Muscle layer of duodenum (tissue), 2 donors: ENCODE measurements at regions not wholly inside any gene's neighbourhood (a gene's known extent, or its start where the extent isn't known, plus 50 kb on each side); places are given as distances from the start of the nearest gene placed in this dataset.

Source experiments
- H3K27ac ChIP-seq: one replicate; pipeline ENCODE4 v1.7.0; 2013; ENCODE audit warnings: mild to moderate bottlenecking, low read length
- H3K27me3 ChIP-seq: one replicate; pipeline ENCODE4 v1.7.0; 2013; ENCODE audit warnings: low read depth, mild to moderate bottlenecking, control low read depth, low read length
- H3K36me3 ChIP-seq, 2 donors: one replicate each; pipeline ENCODE4 v1.7.0; 2013; ENCODE audit warnings: low read length in 2 of 2, control low read depth in 1 of 2, mild to moderate bottlenecking in 1 of 2; ENCODE audit not compliant: insufficient read depth in 2 of 2, control insufficient read depth in 1 of 2
- H3K4me1 ChIP-seq, 2 donors: one replicate each; pipeline ENCODE4 v1.7.0; 2013; ENCODE audit warnings: low read length in 2 of 2, mild to moderate bottlenecking in 2 of 2, control low read depth in 1 of 2, moderate library complexity in 1 of 2; ENCODE audit not compliant: insufficient read depth in 2 of 2, control insufficient read depth in 1 of 2
- H3K4me3 ChIP-seq, 2 donors: one replicate each; pipeline ENCODE4 v1.7.0; 2013; ENCODE audit warnings: low read length in 2 of 2, low read depth in 1 of 2, mild to moderate bottlenecking in 1 of 2
- H3K9me3 ChIP-seq, 2 donors: one replicate each; pipeline ENCODE4 v1.7.0; 2013; ENCODE audit warnings: low read length in 2 of 2, control low read depth in 1 of 2, mild to moderate bottlenecking in 1 of 2; ENCODE audit not compliant: control insufficient read depth in 1 of 2
- donor health status: healthy.

GRCh38 chr16:35686595-35686994 is 2227.2 kb downstream of the TP53TG3F start:
- Histone ChIP-seq H3K4me1 (no peaks in the 10 kb centered on the region), H3K4me3 (no peak overlapping the region), H3K27ac (no peak overlapping the region), H3K36me3 (no peaks in the 10 kb centered on the region), H3K27me3 (no peaks in the 10 kb centered on the region), H3K9me3 (peaks cover 0 to 29% of the 10 kb centered on the region in 2 donors)

GRCh38 chr16:35687071-35687470 is 2227.7 kb downstream of the TP53TG3F start:
- Histone ChIP-seq H3K27me3 (no peaks in the 10 kb centered on the region), H3K4me3 (no peak overlapping the region), H3K9me3 (peaks cover 0 to 29% of the 10 kb centered on the region in 2 donors), H3K4me1 (no peaks in the 10 kb centered on the region), H3K36me3 (no peaks in the 10 kb centered on the region), H3K27ac (no peak overlapping the region)

- H3K4me3 ChIP-seq = no peak overlapping the region
- H3K9me3 ChIP-seq = peaks cover 0 to 35% of the 10 kb centered on the region in 2 donors
- no peaks in the 10 kb centered on the region for H3K27me3 ChIP-seq
Observed at GRCh38 chr16:35687781-35688180, 2228.4 kb downstream of the TP53TG3F start.

GRCh38 chr16:35689764-35690163 is 2230.4 kb downstream of the TP53TG3F start:
- Histone ChIP-seq H3K4me3 (no peak overlapping the region), H3K27me3 (no peaks in the 10 kb centered on the region), H3K36me3 (no peaks in the 10 kb centered on the region), H3K9me3 (peaks cover 0 to 42% of the 10 kb centered on the region in 2 donors), H3K27ac (no peak overlapping the region), H3K4me1 (no peaks in the 10 kb centered on the region)

More at GRCh38 chr16:35687781-35688180, 2228.4 kb downstream of the TP53TG3F start:
- Histone ChIP-seq H3K27ac (no peak overlapping the region), H3K4me1 (no peaks in the 10 kb centered on the region), H3K36me3 (no peaks in the 10 kb centered on the region)

GRCh38 chr16:35690413-35690812 is 2231.0 kb downstream of the TP53TG3F start:
- Histone ChIP-seq H3K4me3 (no peak overlapping the region), H3K36me3 (no peaks in the 10 kb centered on the region), H3K27me3 (no peaks in the 10 kb centered on the region), H3K4me1 (no peaks in the 10 kb centered on the region), H3K9me3 (peaks cover 0 to 48% of the 10 kb centered on the region in 2 donors), H3K27ac (no peak overlapping the region)

- Histone ChIP-seq H3K4me3 (no peak overlapping the region), H3K27me3 (no peaks in the 10 kb centered on the region), H3K27ac (no peak overlapping the region), H3K4me1 (no peaks in the 10 kb centered on the region), H3K36me3 (no peaks in the 10 kb centered on the region), H3K9me3 (peaks cover 0 to 49% of the 10 kb centered on the region in 2 donors)
Observed at GRCh38 chr16:35691057-35691456, 2231.6 kb downstream of the TP53TG3F start.

GRCh38 chr16:35692824-35693223 is 2233.4 kb downstream of the TP53TG3F start:
- H3K4me3 ChIP-seq = no peak overlapping the region
- no peaks in the 10 kb centered on the region for H3K36me3 ChIP-seq
- peaks cover 0 to 44% of the 10 kb centered on the region in 2 donors for H3K9me3 ChIP-seq
- no peaks in the 10 kb centered on the region for H3K27me3 ChIP-seq
- H3K4me1 ChIP-seq = no peaks in the 10 kb centered on the region
- no peak overlapping the region for H3K27ac ChIP-seq

GRCh38 chr16:35706901-35707300 is 2247.5 kb downstream of the TP53TG3F start:
- Histone ChIP-seq H3K27ac (no peak overlapping the region), H3K36me3 (no peaks in the 10 kb centered on the region), H3K4me3 (no peak overlapping the region), H3K27me3 (no peaks in the 10 kb centered on the region), H3K4me1 (no peaks in the 10 kb centered on the region), H3K9me3 (peaks cover 0 to 8% of the 10 kb centered on the region in 2 donors)

GRCh38 chr16:35711435-35711834 is 2252.0 kb downstream of the TP53TG3F start:
- Histone ChIP-seq H3K27ac (no peak overlapping the region), H3K36me3 (no peaks in the 10 kb centered on the region), H3K4me1 (no peaks in the 10 kb centered on the region), H3K27me3 (no peaks in the 10 kb centered on the region), H3K9me3 (peaks cover 0 to 38% of the 10 kb centered on the region in 2 donors), H3K4me3 (no peak overlapping the region)

GRCh38 chr16:35711958-35712357 is 2252.5 kb downstream of the TP53TG3F start:
- H3K4me3 ChIP-seq = no peak overlapping the region
- no peaks in the 10 kb centered on the region for H3K27me3 ChIP-seq
- peaks cover 0 to 38% of the 10 kb centered on the region in 2 donors for H3K9me3 ChIP-seq
- no peaks in the 10 kb centered on the region for H3K36me3 ChIP-seq
- no peak overlapping the region for H3K27ac ChIP-seq
- H3K4me1 ChIP-seq = no peaks in the 10 kb centered on the region

- Histone ChIP-seq H3K4me3 (peak overlapping the region in 1 of 2 donors; percentile 32), H3K9me3 (peaks cover 0 to 35% of the 10 kb centered on the region in 2 donors)
Observed at GRCh38 chr16:35713762-35714650, 2254.6 kb downstream of the TP53TG3F start.

More at GRCh38 chr16:35713762-35714650, 2254.6 kb downstream of the TP53TG3F start:
- Histone ChIP-seq H3K36me3 (no peaks in the 10 kb centered on the region), H3K4me1 (no peaks in the 10 kb centered on the region), H3K27me3 (no peaks in the 10 kb centered on the region), H3K27ac (no peak overlapping the region)
